ENCODE measurements at regions not wholly inside any gene's neighbourhood (a gene's known extent, or its start where the extent isn't known, plus 50 kb on each side); places are given as distances from the start of the nearest gene placed in this dataset.

DNA sequence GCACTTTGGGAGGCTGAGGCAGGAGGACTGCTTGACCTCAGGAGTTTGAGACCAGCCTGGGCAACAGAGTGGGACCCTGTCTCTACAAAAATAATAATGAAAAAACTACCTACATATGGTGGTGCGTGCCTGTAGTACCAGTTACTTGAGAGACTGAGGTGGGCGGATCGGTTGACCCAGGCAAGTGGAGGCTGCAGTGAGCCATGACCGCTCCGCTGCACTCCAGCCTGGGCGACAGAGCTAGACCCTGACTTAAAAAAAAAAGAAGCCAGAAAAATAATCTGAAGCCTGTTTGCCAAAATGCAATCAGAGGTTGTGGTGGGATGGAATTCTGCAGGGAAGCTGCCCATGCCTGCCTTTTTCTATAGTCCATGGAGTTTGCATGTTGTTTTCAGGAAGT is 50.4 kb upstream of the GGTA1 start:
- H3K36me3 ChIP-seq (ENCODE audit: insufficient read depth, low read length): no peaks in the 10 kb centered on the region
- H3K79me2 ChIP-seq (ENCODE audit: insufficient read depth, low read length): no peaks in the 10 kb centered on the region
- no peak overlapping the region for H2AFZ ChIP-seq (ENCODE audit: low read length)
- H3K9me2 ChIP-seq (ENCODE audit: low read depth, low read length): no peaks in the 10 kb centered on the region
- H4K20me1 ChIP-seq (ENCODE audit: insufficient read depth, low read length): no peaks in the 10 kb centered on the region
- H3K9ac ChIP-seq (ENCODE audit: low read length): no peak overlapping the region
- no peak for TF ChIP-seq CTCF (IDR thresholded peaks at IDR 0.05; ENCODE audit: low read length)
- no peak for TF ChIP-seq EZH2 (IDR thresholded peaks at IDR 0.05; ENCODE audit: borderline replicate concordance, low read length)
- H3K4me2 ChIP-seq (ENCODE audit: low read length): peak overlapping the region; percentile 54; the same call in 1 of the 2 replicates
- H3K27ac ChIP-seq (ENCODE audit: low read depth, low read length, poor library complexity, severe bottlenecking): no peak overlapping the region
- no peaks in the 10 kb centered on the region for H3K9me3 ChIP-seq (ENCODE audit: low read length)
- H3K4me1 ChIP-seq (ENCODE audit: insufficient read depth, low read length, severe bottlenecking): peaks cover 11% of the 10 kb centered on the region
- H3K27me3 ChIP-seq (ENCODE audit: insufficient read depth, low read length): no peaks in the 10 kb centered on the region
- H3K4me3 ChIP-seq (ENCODE audit: low read depth, low read length, poor library complexity, severe bottlenecking): peak overlapping the region; percentile 33
- H3F3A ChIP-seq (ENCODE audit: insufficient read depth, low read length): no peaks in the 10 kb centered on the region

GRCh38 chr9:121550569-121551512 is 51.2 kb upstream of the GGTA1 start:
- no peak overlapping the region for H3K9ac ChIP-seq (ENCODE audit: low read length)
- no peaks in the 10 kb centered on the region for H3K9me2 ChIP-seq (ENCODE audit: low read depth, low read length)
- no peaks in the 10 kb centered on the region for H3F3A ChIP-seq (ENCODE audit: insufficient read depth, low read length)
- no peak overlapping the region for H2AFZ ChIP-seq (ENCODE audit: low read length)
- no peak overlapping the region for H3K27ac ChIP-seq (ENCODE audit: low read depth, low read length, poor library complexity, severe bottlenecking)
- no peaks in the 10 kb centered on the region for H3K9me3 ChIP-seq (ENCODE audit: low read length)
- H3K4me1 ChIP-seq (ENCODE audit: insufficient read depth, low read length, severe bottlenecking): peaks cover 11% of the 10 kb centered on the region
- peak overlapping the region; percentile 54 for H3K4me2 ChIP-seq (ENCODE audit: low read length)
- peak; percentile 82 for TF ChIP-seq CTCF (IDR thresholded peaks at IDR 0.05; ENCODE audit: low read length)
- no peak for TF ChIP-seq EZH2 (IDR thresholded peaks at IDR 0.05; ENCODE audit: borderline replicate concordance, low read length)
- no peaks in the 10 kb centered on the region for H3K79me2 ChIP-seq (ENCODE audit: insufficient read depth, low read length)
- peak overlapping the region; percentile 33 for H3K4me3 ChIP-seq (ENCODE audit: low read depth, low read length, poor library complexity, severe bottlenecking)
- no peaks in the 10 kb centered on the region for H3K27me3 ChIP-seq (ENCODE audit: insufficient read depth, low read length)
- H3K36me3 ChIP-seq (ENCODE audit: insufficient read depth, low read length): no peaks in the 10 kb centered on the region
- H4K20me1 ChIP-seq (ENCODE audit: insufficient read depth, low read length): no peaks in the 10 kb centered on the region

GRCh38 chr9:121551985-121552753 is 52.5 kb upstream of the GGTA1 start:
- Histone ChIP-seq H3K9me3 (ENCODE audit: low read length) (no peaks in the 10 kb centered on the region), H3K27me3 (ENCODE audit: insufficient read depth, low read length) (no peaks in the 10 kb centered on the region), H3K27ac (ENCODE audit: low read depth, low read length, poor library complexity, severe bottlenecking) (no peak overlapping the region), H2AFZ (ENCODE audit: low read length) (no peak overlapping the region), H3K9me2 (ENCODE audit: low read depth, low read length) (no peaks in the 10 kb centered on the region), H3K9ac (ENCODE audit: low read length) (no peak overlapping the region), H3F3A (ENCODE audit: insufficient read depth, low read length) (no peaks in the 10 kb centered on the region), H3K79me2 (ENCODE audit: insufficient read depth, low read length) (no peaks in the 10 kb centered on the region), H3K4me1 (ENCODE audit: insufficient read depth, low read length, severe bottlenecking) (peaks cover 11% of the 10 kb centered on the region), H3K4me3 (ENCODE audit: low read depth, low read length, poor library complexity, severe bottlenecking) (no peak overlapping the region), H4K20me1 (ENCODE audit: insufficient read depth, low read length) (no peaks in the 10 kb centered on the region), H3K4me2 (ENCODE audit: low read length) (no peak overlapping the region), H3K36me3 (ENCODE audit: insufficient read depth, low read length) (no peaks in the 10 kb centered on the region)
- TF ChIP-seq EZH2 (IDR thresholded peaks at IDR 0.05; ENCODE audit: borderline replicate concordance, low read length) (no peak), CTCF (IDR thresholded peaks at IDR 0.05; ENCODE audit: low read length) (no peak)

Data from OCI-LY1 (cell line).